AG09319 (cell line): ENCODE measurements at regions not wholly inside any gene's neighbourhood (a gene's known extent, or its start where the extent isn't known, plus 50 kb on each side); places are given as distances from the start of the nearest gene placed in this dataset.

Experiments used
- DNase-seq: peaks from one replicate; pipeline ENCODE4 v3.0.0-alpha.2; 2010; ENCODE audit warnings: low read depth; ENCODE audit errors: extremely low read depth
- CTCF ChIP-seq: IDR thresholded peaks from 2 replicates; pipeline ENCODE4 v1.5.1; 2011; ENCODE audit warnings: low read depth, mild to moderate bottlenecking, inconsistent platforms, low read length, moderate library complexity

DNA sequence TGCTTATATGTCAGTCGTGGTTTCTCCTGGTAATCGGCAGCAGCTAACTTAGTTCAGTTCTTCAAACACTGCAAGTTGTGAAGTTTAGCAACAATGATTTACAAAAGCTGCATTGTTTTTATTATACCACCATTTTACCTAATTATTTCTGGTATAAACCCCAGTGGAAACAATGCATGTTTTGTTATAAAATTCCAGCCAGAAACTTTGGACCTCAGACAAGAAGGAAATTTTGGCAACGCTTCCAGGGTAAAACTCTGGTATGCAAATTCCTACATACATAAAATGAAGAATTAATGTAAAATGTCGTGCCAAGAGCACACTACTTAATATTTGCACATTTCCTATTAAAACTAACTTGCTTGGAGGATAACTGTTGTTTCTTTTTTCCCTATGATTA lies 277.4 kb upstream of the LYZL1 start:
- no peak for TF ChIP-seq CTCF

DNA sequence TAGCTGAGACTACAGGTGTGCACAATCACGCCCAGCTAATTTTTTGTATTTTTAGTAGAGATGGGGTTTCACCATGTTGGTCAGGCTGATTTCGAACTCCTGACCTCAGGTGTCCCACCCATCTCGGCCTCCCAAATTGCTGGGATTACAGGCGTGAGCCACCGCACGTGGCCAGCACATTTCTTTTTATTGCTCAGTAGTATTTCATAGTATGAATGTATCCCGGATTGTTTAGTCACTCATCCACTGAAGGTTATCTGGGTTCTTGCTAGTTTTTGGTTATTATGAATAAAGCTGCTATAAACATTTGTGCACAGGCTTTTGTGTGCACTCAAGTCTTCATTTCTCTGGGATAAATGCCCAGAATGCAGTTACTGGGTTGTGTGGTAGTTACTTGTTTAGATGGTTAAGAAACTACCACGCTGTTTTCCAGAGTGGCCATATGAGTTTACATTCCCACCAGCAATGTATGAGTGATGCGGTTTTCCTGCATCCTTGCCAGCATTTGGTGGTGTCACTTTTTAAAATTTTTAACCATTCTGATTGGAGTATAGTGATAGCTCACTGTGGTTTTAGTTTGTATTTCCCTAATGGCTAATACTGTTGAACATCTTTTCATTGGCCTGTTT lies 275.8 kb upstream of the LYZL1 start:
- no peak for TF ChIP-seq CTCF
- no peak for DNase-seq

More for the DNA sequence above, 277.4 kb upstream of the LYZL1 start:
- no peak for DNase-seq

- DNase-seq: no peak
- no peak for TF ChIP-seq CTCF
Observed at GRCh38 chr10:29021591-29021990, 267.3 kb upstream of the LYZL1 start.

- no peak for TF ChIP-seq CTCF
- no peak for DNase-seq
Observed at GRCh38 chr10:29022513-29022912, 266.4 kb upstream of the LYZL1 start.

GRCh38 chr10:29023678-29024077 lies 265.2 kb upstream of the LYZL1 start:
- DNase-seq: no peak
- no peak for TF ChIP-seq CTCF

DNA sequence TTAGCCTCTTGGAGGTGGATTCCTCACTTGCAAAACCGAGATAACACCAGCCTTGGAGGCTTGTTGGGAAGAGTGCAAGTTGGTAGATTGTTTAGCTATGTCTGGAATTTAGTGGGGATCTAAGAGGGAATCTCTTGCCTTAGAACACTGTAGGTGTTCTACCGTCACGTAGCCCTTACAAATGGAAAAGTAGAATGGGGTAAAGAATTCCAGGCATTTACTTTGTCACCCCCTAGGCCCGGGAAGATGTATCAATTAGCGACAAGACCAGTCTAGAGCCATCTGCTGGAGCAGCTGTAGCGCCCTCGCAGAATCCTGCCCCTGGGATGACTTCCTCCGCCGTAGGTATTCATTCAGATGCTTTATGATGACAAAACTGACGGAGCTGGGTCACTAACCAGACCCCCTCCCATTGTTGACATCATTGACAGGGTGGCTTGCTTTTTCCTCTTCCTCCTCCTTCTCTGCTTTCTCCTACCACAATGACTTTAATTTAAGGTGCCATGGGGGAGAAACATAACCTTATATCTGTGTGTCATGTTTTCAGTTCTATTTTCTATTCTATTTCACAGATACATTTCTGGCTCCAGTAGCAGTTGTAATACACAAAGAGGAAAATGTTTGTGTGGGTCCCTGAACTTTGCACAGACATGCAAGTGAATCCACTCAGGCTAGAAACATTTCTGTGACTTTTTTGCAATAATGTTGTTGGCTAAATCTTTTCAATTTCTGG lies 262.6 kb upstream of the LYZL1 start:
- TF ChIP-seq CTCF: no peak
- DNase-seq: no peak

DNA sequence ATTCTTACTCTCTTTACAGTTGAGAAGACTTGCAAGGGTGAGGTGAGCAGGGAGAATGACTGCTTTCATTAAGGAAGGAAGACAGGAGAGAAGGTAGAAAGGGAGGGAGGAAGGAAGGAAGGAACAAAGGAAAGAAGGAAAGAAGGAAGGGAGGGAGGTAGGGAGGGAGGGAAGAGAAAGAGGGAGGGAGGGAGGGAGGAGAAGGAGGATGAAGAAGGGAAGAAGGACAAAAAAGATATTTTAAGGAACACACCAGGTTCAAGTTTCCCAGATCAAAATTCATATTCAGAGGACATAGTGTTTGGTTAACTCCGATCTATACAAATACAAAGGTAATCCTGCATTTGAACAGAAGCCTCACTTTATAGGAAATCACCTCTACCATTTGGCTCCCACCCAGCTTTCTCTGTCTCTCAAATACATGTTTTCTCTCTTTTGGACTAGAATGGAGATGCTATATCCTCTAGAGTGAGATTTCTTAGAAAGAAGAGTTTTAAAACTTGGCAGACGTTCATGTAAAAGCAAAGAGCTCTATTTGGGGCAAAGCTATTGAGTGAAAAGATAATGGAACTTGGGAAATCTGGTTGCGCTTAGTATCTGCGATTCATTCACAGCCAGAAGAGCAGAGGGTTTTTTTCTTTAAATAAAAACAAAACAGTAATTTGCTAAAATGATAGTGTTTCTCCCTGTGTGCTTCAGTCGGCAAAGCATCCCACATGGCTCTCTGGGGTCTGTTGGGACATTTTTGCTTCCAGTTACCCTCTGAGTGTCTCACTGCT lies 261.9 kb upstream of the LYZL1 start:
- DNase-seq: no peak
- no peak for TF ChIP-seq CTCF
